ENCODE measurements at regions not wholly inside any gene's neighbourhood (a gene's known extent, or its start where the extent isn't known, plus 50 kb on each side); places are given as distances from the start of the nearest gene placed in this dataset.

DNA sequence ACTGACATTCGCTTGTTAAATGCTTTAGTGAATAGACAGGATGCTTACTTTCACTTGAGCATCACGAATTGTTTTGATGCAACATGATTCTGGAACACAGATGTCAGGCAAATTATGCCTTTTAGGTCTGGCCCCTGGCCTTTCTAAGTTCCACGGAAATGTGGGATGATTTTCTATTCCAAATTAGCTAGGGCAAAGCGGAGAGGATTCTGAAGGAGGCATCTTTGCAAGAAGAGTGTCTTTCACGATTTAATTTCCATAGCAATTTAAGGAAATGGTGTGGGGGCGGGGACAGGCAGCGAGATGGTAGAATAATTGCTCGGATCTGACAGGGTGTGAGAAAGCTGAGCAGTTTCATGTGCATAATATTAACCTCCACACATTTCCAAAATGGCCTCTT lies 238.5 kb upstream of the KCNMB2 start:
- no peak overlapping the region for H3K4me3 ChIP-seq (replicated peaks; ENCODE audit: low read depth, low read length)
- TF ChIP-seq, protein P1, sequence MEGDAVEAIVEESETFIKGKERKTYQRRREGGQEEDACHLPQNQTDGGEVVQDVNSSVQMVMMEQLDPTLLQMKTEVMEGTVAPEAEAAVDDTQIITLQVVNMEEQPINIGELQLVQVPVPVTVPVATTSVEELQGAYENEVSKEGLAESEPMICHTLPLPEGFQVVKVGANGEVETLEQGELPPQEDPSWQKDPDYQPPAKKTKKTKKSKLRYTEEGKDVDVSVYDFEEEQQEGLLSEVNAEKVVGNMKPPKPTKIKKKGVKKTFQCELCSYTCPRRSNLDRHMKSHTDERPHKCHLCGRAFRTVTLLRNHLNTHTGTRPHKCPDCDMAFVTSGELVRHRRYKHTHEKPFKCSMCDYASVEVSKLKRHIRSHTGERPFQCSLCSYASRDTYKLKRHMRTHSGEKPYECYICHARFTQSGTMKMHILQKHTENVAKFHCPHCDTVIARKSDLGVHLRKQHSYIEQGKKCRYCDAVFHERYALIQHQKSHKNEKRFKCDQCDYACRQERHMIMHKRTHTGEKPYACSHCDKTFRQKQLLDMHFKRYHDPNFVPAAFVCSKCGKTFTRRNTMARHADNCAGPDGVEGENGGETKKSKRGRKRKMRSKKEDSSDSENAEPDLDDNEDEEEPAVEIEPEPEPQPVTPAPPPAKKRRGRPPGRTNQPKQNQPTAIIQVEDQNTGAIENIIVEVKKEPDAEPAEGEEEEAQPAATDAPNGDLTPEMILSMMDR (IDR thresholded peaks at IDR 0.05; ENCODE audit: low read length, missing control alignments): no peak

DNA sequence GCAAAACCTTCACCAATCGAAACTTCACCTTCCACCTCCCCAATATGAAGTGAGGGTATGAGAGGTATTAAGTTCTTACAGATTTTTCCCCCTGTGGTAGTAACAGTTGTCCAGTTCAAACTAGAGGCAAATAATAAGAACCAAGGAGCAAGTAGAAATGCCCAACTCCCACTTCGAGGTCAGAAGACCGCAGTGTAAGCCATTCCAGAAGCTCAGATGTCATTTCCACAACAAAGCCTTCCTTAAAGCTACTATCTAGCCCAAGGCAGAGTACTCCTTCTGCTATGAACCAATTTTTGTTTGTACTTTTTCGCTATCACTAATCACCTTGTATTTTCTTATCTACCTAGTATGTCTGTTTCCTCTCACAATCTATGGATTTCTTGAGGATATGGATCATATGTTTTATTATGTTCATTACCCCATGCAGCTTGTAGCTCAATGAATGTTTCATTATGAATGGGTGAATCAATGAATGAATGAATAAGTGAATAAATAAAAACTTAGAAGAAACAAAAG lies 235.7 kb upstream of the KCNMB2 start:
- no peak for DNase-seq (ENCODE audit: low read depth)
- H3K4me3 ChIP-seq (replicated peaks; ENCODE audit: low read depth, low read length): no peak overlapping the region
- TF ChIP-seq, protein P1 (IDR thresholded peaks at IDR 0.05; ENCODE audit: low read length, missing control alignments): no peak

More for the DNA sequence above, 238.5 kb upstream of the KCNMB2 start:
- no peak for DNase-seq (ENCODE audit: low read depth)

DNA sequence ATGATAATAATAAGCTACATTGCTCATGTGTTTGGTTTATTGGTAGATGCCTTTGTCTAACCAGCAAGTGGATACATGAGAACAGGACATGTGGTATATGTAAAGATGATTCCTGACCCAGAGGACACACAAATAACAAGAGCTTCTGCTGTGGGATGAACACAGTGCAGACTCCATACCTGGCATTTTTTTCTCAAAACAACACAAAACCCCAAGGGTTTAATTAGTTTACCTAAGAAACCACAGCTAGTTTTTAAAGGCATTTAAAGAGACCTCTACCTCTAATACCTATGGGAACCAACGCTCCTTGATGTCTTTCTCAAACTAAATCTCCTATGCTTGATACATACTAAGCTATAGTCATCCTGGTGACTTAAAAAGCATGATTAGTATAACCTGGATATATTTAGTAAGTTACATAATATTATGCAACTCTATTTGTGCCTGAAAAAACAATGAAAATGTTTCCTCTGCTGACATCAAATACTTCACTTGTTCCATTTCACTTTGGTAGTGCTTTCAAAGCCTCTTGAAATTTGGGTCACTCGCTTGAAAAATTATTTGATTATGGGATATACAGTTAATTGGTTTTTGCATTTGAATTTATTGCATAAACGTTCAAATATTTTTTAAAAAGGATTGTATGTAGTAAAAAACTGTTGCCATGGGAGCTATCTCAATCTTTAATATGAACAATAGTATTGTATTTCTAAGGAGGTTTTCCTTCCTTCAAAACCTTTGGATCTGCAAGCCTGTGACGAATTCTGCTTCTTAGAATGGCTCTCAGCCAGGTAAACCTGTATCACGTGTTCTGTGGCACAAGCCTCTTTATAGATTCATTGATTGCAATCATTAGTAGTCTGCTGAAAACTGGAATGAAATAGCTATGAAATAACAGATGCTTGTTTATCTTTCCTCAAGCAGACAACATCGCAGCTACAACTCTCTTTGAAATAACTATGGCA lies 233.0 kb upstream of the KCNMB2 start:
- TF ChIP-seq, protein P1 (IDR thresholded peaks at IDR 0.05; ENCODE audit: low read length, missing control alignments): no peak
- DNase-seq (ENCODE audit: low read depth): peak; percentile 45
- H3K4me3 ChIP-seq (replicated peaks; ENCODE audit: low read depth, low read length): no peak overlapping the region

DNA sequence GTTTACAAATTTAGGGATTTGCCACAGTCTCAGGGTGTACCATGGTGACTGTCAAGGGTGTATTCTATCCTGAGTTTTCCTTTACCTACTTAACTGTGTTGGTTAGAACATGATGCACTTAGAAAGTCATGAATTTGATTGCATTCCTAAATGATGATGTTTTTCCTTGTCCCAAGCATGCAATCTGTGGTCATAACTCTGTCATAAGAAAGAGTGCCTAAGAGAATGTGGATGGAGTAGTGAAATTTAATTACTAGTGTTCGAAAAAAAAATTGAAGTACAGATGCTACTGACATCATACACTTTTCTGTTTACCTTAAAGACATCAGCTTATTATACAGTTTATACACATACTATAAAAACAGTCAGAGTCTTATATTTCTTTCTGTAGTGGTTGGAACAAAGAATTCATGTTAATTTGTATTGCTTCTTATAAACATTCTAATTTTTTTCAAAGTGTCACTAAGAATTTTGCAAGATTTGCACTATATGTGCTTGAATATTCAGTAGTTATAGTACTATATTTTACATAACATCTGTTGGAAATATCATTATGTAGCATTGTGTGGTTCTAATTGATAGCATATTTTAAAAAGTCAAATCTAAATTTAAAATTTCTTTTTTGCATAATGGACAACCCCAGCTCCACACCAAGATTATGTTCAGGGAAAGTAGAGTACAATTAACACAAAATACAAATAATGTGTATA lies 231.3 kb upstream of the KCNMB2 start:
- H3K4me3 ChIP-seq (replicated peaks; ENCODE audit: low read depth, low read length): no peak overlapping the region
- peak; percentile 64 for DNase-seq (ENCODE audit: low read depth)
- TF ChIP-seq, protein P1 (IDR thresholded peaks at IDR 0.05; ENCODE audit: low read length, missing control alignments): no peak

DNA sequence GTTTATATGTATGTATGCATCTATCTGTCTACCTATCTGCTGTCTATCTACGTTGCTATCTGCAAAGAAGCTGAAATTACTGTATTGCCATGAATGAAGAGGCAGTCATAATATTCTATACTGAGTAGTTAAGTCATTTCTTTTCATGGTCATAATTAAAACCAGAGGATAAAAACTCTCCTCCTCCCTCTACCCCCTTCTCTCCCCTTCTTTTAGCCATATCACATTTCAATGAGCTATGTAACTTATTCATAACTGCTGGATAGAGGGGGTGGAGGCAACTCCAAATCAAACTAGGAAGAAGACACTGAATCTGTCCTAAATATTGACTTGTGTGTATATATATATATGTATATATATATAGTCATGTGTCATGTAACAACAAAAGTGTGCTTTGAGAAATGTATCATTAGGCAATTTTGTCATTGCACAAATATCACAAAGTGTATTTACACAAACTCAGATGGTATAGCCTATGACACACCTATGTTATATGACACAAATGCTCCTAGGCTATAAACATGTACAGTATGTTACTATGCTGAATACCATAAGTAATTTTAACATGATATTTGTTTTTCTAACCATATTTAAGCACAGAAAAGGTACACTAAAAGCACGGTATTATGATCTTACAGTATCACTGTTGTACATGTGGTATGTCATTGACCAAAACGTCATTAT lies 229.7 kb upstream of the KCNMB2 start:
- TF ChIP-seq, protein P1 (IDR thresholded peaks at IDR 0.05; ENCODE audit: low read length, missing control alignments): no peak

DNA sequence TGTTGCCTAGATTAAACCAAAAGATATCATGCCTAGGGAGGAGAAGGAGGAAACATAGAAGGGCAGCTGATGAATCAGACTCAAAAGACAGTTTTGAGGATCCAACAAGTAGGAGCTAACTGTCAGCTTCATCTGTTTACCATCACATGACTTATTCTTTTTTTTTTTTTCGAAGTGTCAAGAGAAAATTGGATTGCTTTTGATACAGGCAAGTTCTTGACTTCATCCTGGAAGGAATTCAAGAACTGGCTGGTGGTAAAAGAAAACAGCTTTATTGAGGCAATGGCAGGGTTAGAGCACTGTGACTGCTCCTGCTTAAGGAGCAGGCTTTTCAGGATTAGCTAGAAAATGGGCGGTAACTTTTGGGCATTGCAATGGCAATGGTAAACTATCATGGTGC lies 227.5 kb upstream of the KCNMB2 start:
- no peak overlapping the region for H3K4me3 ChIP-seq (replicated peaks; ENCODE audit: low read depth, low read length)
- TF ChIP-seq, protein P1 (IDR thresholded peaks at IDR 0.05; ENCODE audit: low read length, missing control alignments): no peak
- DNase-seq (ENCODE audit: low read depth): no peak

More for the DNA sequence above, 229.7 kb upstream of the KCNMB2 start:
- H3K4me3 ChIP-seq (replicated peaks; ENCODE audit: low read depth, low read length): no peak overlapping the region
- DNase-seq (ENCODE audit: low read depth): no peak

All from fibroblast of pulmonary artery (primary cell).